GM12892 (cell line): ENCODE measurements at regions not wholly inside any gene's neighbourhood (a gene's known extent, or its start where the extent isn't known, plus 50 kb on each side); places are given as distances from the start of the nearest gene placed in this dataset.

Source experiments
- DNase-seq: peaks from one replicate; pipeline ENCODE4 v3.0.0; 2011; ENCODE audit not compliant: insufficient read length
- FAIRE-seq: peaks from 2 replicates; lab custom pipeline; 2011; peaks lifted over from hg19 to GRCh38; lab: Jason Lieb, UNC
- POLR2A ChIP-seq: IDR thresholded peaks from 2 replicates; pipeline ENCODE4 v1.6.1; 2011; ENCODE audit warnings: low read depth, low read length, control low read depth
- POLR2AphosphoS5 ChIP-seq: IDR thresholded peaks from 2 replicates; pipeline ENCODE4 v1.6.1; 2011; ENCODE audit warnings: low read depth, low read length, control low read depth
- TAF1 ChIP-seq: IDR thresholded peaks from 2 replicates; pipeline ENCODE4 v1.6.1; 2011; ENCODE audit warnings: low read depth, mild to moderate bottlenecking, control low read depth, low read length, borderline replicate concordance

GRCh38 chr5:92496545-92496944, 1084.5 kb downstream of the NR2F1-AS1 start:
- no peak for TF ChIP-seq POLR2AphosphoS5
- TF ChIP-seq TAF1, result no peak
- no peak for TF ChIP-seq POLR2A
- DNase-seq (no peak), FAIRE-seq (no peak)

GRCh38 chr5:92494508-92494907, 1086.5 kb downstream of the NR2F1-AS1 start:
- TF ChIP-seq POLR2AphosphoS5, result no peak
- TF ChIP-seq POLR2A, result no peak
- no peak for TF ChIP-seq TAF1
- FAIRE-seq, result no peak
- no peak for DNase-seq

GRCh38 chr5:92492908-92493307, 1088.1 kb downstream of the NR2F1-AS1 start:
- no peak for FAIRE-seq
- TF ChIP-seq TAF1 (no peak), POLR2A (no peak), POLR2AphosphoS5 (no peak)
- no peak for DNase-seq

GRCh38 chr5:92484484-92484883, 1096.5 kb downstream of the NR2F1-AS1 start:
- no peak for DNase-seq
- no peak for FAIRE-seq
- TF ChIP-seq POLR2A, result no peak

GRCh38 chr5:92472981-92473566, 1090.0 kb upstream of the ARRDC3 start:
- FAIRE-seq (no peak), DNase-seq (no peak)
- no peak for TF ChIP-seq TAF1
- TF ChIP-seq POLR2AphosphoS5, result no peak

GRCh38 chr5:92471861-92472260, 1088.7 kb upstream of the ARRDC3 start:
- no peak for DNase-seq
- TF ChIP-seq TAF1 (no peak), POLR2AphosphoS5 (no peak), POLR2A (no peak)
- no peak for FAIRE-seq

GRCh38 chr5:92470770-92471169, 1087.7 kb upstream of the ARRDC3 start:
- no peak for FAIRE-seq
- TF ChIP-seq POLR2AphosphoS5, result no peak
- no peak for TF ChIP-seq POLR2A
- no peak for TF ChIP-seq TAF1
- DNase-seq, result no peak

- no peak for DNase-seq
- no peak for FAIRE-seq
- TF ChIP-seq POLR2AphosphoS5 (no peak), POLR2A (no peak), TAF1 (no peak)
These were observed 1085.2 kb upstream of the ARRDC3 start for GRCh38 chr5:92468295-92468694.

- no peak for DNase-seq
- FAIRE-seq, result no peak
- TF ChIP-seq POLR2A (no peak), POLR2AphosphoS5 (no peak), TAF1 (no peak)
These were observed 1084.6 kb upstream of the ARRDC3 start for GRCh38 chr5:92467695-92468094.

- no peak for DNase-seq
- no peak for TF ChIP-seq POLR2AphosphoS5
- no peak for TF ChIP-seq TAF1
- no peak for TF ChIP-seq POLR2A
- FAIRE-seq, result no peak
These were observed 1077.4 kb upstream of the ARRDC3 start for GRCh38 chr5:92460505-92460904.

GRCh38 chr5:92459654-92460053, 1076.5 kb upstream of the ARRDC3 start:
- FAIRE-seq (no peak), DNase-seq (no peak)
- TF ChIP-seq POLR2AphosphoS5 (no peak), POLR2A (no peak), TAF1 (no peak)

- DNase-seq, result no peak
- FAIRE-seq, result no peak
- TF ChIP-seq TAF1, result no peak
- no peak for TF ChIP-seq POLR2AphosphoS5
These were observed 1071.9 kb upstream of the ARRDC3 start for GRCh38 chr5:92455011-92455410.

GRCh38 chr5:92444888-92445287, 1061.8 kb upstream of the ARRDC3 start:
- DNase-seq (no peak), FAIRE-seq (no peak)
- TF ChIP-seq TAF1 (no peak), POLR2A (no peak), POLR2AphosphoS5 (no peak)
